ENCODE measurements at regions not wholly inside any gene's neighbourhood (a gene's known extent, or its start where the extent isn't known, plus 50 kb on each side); places are given as distances from the start of the nearest gene placed in this dataset.

DNA sequence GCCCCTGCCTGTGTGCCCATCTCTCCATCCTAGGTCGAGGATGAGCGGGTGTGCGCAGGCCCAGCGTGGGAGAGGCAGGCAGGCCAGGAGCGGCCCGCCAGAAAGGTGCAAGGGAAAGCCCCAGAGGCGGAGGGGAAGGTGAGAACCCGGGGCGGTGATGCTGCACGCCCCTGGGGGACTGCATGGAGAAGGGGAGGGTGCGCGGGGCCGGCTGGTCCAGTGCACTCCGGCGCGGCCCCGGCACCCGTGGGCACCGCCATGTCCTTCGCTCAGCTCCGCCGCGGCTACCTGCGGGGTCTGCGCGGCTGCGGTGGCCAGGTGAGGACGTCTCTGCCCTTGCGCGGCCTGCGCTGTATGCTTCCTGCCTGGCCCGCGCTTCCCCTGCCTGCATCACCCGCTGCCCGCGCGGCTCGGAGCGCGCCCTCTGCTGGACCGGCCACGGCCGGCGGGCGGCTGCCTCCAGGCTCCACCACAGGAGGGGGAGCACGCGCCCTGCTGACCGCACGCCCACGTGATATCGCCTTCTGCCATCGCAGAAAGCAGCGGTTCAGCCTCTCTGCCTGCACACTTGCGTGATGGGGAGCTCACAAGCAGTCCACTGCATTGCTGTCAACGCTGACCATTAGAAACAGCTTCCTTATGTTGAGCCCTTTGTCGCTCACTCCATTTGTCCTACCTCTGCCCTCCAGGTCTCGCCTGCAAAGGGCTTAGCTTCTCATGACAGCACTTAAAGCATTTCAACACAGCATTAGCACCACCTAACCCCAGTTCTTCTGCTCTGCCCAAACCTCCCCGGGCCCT is 73.9 kb downstream of the CXCL12 start:
- peak overlapping the region; percentile 39 for H3K4me3 ChIP-seq (ENCODE audit: low read depth, low read length)
- TF ChIP-seq, protein P1, sequence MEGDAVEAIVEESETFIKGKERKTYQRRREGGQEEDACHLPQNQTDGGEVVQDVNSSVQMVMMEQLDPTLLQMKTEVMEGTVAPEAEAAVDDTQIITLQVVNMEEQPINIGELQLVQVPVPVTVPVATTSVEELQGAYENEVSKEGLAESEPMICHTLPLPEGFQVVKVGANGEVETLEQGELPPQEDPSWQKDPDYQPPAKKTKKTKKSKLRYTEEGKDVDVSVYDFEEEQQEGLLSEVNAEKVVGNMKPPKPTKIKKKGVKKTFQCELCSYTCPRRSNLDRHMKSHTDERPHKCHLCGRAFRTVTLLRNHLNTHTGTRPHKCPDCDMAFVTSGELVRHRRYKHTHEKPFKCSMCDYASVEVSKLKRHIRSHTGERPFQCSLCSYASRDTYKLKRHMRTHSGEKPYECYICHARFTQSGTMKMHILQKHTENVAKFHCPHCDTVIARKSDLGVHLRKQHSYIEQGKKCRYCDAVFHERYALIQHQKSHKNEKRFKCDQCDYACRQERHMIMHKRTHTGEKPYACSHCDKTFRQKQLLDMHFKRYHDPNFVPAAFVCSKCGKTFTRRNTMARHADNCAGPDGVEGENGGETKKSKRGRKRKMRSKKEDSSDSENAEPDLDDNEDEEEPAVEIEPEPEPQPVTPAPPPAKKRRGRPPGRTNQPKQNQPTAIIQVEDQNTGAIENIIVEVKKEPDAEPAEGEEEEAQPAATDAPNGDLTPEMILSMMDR (conservative IDR thresholded peaks at IDR 0.05; ENCODE audit: low read depth, low read length) = peak; percentile 60
- peak; percentile 81 for DNase-seq (ENCODE audit: low read depth)

DNA sequence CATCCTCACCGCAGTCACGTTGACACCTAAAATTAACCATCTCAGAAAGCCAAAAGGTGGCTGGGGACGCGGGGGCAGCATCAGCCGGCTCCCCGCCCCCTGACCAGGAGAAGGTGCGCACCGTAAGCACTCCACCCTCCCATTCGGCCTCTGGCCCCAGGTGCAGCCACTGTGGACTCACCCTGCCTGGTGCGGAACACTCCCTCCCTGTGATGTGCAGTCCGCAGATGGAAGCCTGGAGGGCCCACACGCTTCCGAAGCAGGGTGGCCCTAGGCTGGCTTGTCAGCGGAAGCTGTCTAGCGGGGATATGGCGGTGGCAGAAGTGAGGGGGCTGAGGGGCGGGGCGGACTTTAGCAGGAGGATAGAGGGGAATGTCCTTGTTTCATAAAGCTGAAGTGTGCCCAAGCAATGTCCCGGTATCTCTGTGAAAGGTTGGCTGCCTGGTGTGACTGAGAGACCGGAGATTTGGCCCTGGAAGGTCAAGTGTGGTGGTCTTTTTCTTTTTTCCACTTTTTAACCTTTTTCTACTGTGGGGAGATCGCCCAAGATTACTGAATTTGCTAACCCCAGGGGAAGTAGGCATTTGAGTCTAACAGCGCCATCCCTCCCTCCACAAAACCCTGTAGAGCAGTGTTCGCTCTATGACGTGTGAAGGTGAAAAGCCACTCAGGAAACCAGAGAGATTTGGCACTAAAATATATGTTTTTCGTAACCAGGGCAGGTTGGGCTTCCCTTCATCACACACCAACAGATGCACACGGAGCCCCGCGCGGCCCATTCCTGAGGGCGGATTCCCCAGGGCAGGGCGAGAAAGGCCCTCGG is 74.7 kb downstream of the CXCL12 start:
- no peak overlapping the region for H3K4me3 ChIP-seq (ENCODE audit: low read depth, low read length)
- TF ChIP-seq, protein P1 (conservative IDR thresholded peaks at IDR 0.05; ENCODE audit: low read depth, low read length) = no peak

DNA sequence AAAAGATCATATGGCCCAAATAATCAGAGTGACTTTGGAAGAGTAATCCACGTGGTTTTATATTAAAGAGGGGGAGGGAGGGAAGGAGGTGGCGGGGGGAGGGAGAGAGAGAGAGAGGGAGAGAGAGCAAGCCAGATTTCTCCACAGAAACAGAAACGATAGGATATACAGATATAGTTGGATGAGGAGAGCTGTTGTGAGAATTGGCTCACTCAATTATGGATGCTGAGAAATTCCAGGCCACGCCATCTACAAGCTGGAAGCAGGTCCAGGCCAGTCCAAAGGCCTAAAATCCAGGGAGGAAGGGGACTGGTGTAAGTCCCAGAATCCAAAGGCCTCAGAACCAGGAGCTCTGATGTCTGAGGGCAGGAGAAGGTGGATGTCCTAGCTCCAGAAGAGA is 75.5 kb downstream of the CXCL12 start:
- TF ChIP-seq, protein P1 (conservative IDR thresholded peaks at IDR 0.05; ENCODE audit: low read depth, low read length) = no peak

More for the DNA sequence above, 74.7 kb downstream of the CXCL12 start:
- no peak for DNase-seq (ENCODE audit: low read depth)

DNA sequence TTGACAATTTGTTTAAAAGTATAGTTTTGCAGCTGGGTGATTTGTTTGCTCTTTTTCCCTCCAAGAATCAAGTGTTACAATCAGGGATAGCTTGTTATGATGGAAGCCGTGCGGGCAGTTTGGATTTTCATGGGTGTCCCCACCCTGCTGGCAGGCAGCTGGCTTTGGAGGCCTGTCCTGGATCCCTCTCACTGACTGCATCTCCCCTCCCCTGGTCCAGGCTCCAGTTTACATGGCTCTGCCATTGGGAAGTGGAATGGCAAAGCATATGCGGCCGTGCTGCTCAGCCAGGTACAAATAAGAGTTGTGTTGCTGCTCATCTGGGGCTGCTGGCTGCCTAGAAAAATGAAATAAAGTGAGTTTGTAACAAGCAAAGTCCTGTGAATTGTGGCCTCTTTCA is 76.0 kb downstream of the CXCL12 start:
- H3K4me3 ChIP-seq (ENCODE audit: low read depth, low read length) = no peak overlapping the region
- TF ChIP-seq, protein P1 (conservative IDR thresholded peaks at IDR 0.05; ENCODE audit: low read depth, low read length) = no peak
- DNase-seq (ENCODE audit: low read depth) = no peak

More for the DNA sequence above, 75.5 kb downstream of the CXCL12 start:
- no peak overlapping the region for H3K4me3 ChIP-seq (ENCODE audit: low read depth, low read length)
- no peak for DNase-seq (ENCODE audit: low read depth)

DNA sequence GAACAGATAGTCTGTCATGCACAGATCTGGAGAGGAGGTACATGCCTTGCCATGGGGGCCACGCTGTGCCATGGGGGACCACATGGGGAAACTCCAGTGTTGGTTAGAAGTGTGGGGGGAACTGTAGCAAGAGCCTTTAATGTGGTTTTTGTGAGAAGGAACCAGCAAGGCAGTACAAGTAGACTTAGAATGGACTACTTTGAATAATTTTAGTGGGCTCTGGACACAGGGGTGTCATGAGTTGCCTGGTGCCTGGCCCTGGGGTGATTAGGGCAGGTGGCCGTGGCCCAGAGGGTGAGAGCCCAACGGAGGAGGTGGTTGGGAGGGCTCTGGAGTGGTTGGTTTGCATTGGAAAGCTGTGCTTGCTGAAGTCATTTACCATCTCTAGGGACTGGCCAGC is 77.2 kb downstream of the CXCL12 start:
- TF ChIP-seq, protein P1 (conservative IDR thresholded peaks at IDR 0.05; ENCODE audit: low read depth, low read length) = no peak
- no peak overlapping the region for H3K4me3 ChIP-seq (ENCODE audit: low read depth, low read length)
- DNase-seq (ENCODE audit: low read depth) = no peak

DNA sequence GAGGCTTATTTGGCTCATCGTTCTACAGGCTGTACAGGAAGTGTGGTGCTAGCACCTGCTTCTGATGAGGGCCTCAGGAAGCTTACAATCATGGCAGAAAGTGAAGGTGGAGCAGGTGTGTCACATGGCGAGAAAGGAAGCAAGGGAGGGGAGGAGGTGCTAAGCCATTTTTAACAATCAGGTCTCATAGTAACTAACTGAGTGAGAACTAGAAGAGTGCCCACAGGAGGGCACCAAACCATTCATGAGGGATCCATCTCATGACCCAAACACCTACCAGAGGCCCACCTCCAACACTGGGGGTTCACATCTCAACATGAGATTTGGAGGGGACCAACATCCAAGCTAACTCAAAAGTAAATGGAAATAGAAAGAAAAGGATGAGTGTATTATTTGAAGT is 78.1 kb downstream of the CXCL12 start:
- no peak overlapping the region for H3K4me3 ChIP-seq (ENCODE audit: low read depth, low read length)
- TF ChIP-seq, protein P1 (conservative IDR thresholded peaks at IDR 0.05; ENCODE audit: low read depth, low read length) = peak; percentile 40
- peak; percentile 12 for DNase-seq (ENCODE audit: low read depth)

Data from choroid plexus epithelial cell (primary cell).